C4-2B (cell line): ENCODE measurements at regions not wholly inside any gene's neighbourhood (a gene's known extent, or its start where the extent isn't known, plus 50 kb on each side); places are given as distances from the start of the nearest gene placed in this dataset.

ENCODE experiments used
- CTCF ChIP-seq: fragments of 450-650 bp; conservative IDR thresholded peaks from 2 replicates; pipeline ENCODE4 v1.5.1; 2017; ENCODE audit warnings: mild to moderate bottlenecking
- ZFX ChIP-seq: fragments of 450-650 bp; IDR thresholded peaks from 2 replicates; pipeline ENCODE4 v1.6.1; 2017

GRCh38 chr13:50424993-50425392 is 409.7 kb downstream of the KCNRG start:
- TF ChIP-seq CTCF (no peak), ZFX (no peak)
